Vagina (tissue), 2 donors: ENCODE measurements at regions not wholly inside any gene's neighbourhood (a gene's known extent, or its start where the extent isn't known, plus 50 kb on each side); places are given as distances from the start of the nearest gene placed in this dataset.

Source experiments
- CTCF ChIP-seq, 3 experiments: fragments of 450-650 bp in 2 of 3; fragments of 200-600 bp in 1 of 3; sonication (generic) in 1 of 3; IDR thresholded peaks; one replicate each; pipeline ENCODE4 v1.5.1; 2017 to 2019; ENCODE audit warnings: antibody characterized with exemption in 3 of 3, mild to moderate bottlenecking in 2 of 3, moderate library complexity in 2 of 3
- POLR2A ChIP-seq, 2 donors: fragments of 450-650 bp; IDR thresholded peaks; one replicate each; pipeline ENCODE4 v1.6.1; 2017; ENCODE audit warnings: antibody characterized with exemption in 2 of 2, mild to moderate bottlenecking in 2 of 2, moderate library complexity in 2 of 2
- POLR2AphosphoS5 ChIP-seq, 2 donors: sonication (generic); formaldehyde crosslinking; IDR thresholded peaks; one replicate each; pipeline ENCODE4 v1.9.0; 2017; ENCODE audit warnings: antibody characterized with exemption in 2 of 2, mild to moderate bottlenecking in 2 of 2, low read depth in 1 of 2; ENCODE audit not compliant: insufficient read depth in 1 of 2

- no peak for TF ChIP-seq CTCF (IDR thresholded peaks at IDR 0.05)
- no peak for TF ChIP-seq POLR2A (IDR thresholded peaks at IDR 0.05)
- TF ChIP-seq POLR2AphosphoS5 (IDR thresholded peaks at IDR 0.05; ENCODE audit: insufficient read depth in 1 of 2, low read depth in 1 of 2): no peak
Measured at GRCh38 chr10:63884426-63884825, 363.2 kb downstream of the REEP3 start.
